CD4-positive, alpha-beta T cell treated with Interleukin-17A for 1 hour (primary cell): ENCODE measurements at regions not wholly inside any gene's neighbourhood (a gene's known extent, or its start where the extent isn't known, plus 50 kb on each side); places are given as distances from the start of the nearest gene placed in this dataset.

Experiments
- DNase-seq: peaks from one replicate; pipeline ENCODE4 v3.0.0-alpha.2; 2020

DNA sequence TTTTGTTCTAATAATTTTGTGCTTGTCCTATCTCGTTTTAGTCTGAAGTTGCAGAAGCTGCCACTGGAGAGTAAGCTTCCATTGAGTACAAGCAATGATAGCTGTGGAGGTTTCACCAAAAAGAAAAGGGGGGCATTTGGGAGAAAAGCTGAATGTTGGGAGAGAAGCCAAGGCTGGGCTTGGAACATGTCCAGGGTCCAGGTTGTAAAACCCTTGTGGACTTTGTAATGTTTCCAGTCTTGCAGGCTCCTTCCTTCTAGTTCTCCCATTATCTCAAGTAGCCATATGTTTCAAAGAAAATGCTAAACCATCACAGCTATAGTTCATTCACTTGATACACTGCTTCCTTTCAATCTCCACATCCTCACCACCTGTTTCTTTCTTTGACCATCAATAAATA is 880.2 kb downstream of the NLGN4Y start:
- DNase-seq, result no peak

DNA sequence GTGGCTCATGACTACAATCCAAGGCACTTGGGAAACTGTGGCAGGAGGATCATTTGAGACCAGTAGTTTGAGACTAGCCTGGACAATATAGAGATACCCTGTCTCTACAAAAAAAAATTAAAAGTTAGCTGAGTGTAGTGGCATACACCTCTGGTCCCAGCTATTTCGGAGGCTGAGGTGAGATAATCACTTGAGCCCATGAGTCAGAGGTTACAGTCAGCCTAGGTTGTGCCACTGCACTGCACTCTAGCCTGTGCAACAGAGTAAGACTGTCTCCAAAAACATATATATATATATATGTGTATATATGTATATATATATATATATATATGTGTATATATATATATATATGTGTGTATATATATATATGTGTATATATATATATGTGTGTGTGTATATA is 890.8 kb downstream of the NLGN4Y start:
- no peak for DNase-seq

- DNase-seq, result no peak
Measured at GRCh38 chrY:15418613-15419012, 894.3 kb downstream of the NLGN4Y start.

GRCh38 chrY:15424665-15425132 is 900.4 kb downstream of the NLGN4Y start:
- DNase-seq, result peak; percentile 54

DNA sequence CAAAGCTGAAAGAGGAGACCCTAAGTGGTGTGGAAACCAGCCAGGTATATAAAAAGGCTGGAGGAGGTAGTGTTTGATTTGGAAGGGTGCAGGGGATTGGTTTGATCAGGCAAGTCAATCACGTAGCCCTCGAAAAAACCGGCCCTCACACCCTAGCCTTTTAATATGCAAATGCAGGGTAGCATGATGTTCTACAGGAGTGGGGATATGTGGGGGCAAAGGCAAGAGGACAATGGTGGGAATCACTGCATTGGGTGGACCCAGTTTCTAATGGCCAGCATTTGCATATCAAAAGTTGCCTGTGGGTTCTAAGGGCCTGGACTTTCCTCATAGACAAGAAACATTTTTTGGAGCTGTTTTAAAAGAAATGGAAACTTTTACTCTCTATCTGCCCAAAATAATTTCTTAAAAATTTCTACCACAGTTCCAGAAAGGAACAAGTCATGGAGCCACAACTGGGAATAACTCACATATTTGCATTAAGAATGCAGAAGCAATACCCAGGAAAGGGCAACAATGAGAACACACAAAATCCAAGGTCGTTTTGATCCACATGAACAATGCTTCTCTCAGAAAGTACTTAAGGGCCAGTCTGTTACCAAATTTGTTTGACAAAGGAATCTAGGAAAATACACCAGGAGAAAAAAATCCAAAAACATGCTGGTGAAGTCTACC is 915.8 kb downstream of the NLGN4Y start:
- no peak for DNase-seq

DNA sequence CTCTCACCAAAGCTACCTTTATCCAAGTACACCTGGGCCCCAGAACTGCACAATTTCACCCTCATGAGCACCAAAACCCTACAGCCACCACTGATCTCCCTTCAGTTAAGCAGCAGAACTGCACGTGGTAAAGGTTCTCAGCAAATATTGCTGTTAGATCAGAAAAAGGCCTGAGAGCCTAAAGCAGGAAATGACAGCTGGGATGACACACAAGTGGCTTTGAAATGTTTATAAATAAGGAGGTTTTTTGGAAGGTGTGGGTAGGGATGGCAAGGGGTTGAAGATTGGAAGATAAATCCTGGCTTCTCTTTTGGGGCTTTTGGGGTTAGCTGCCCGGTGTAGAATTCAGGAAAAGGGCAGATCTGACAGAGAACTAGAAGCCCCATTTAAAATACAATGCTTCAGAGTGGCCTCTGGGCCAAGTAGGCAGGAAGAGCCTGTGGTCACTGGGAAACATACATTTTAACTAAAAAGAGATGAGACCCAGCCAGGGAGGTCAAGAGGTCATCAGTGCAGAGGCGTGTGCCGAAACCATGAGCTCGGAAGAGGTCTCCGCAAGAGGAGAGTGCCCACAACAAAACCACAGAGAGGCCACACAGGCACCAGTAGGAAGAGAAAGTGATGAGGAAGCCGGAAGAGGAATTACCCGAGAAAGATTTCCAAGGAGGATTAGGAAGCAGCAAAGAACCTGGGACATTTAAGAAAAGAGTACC is 916.5 kb downstream of the NLGN4Y start:
- DNase-seq, result no peak

DNA sequence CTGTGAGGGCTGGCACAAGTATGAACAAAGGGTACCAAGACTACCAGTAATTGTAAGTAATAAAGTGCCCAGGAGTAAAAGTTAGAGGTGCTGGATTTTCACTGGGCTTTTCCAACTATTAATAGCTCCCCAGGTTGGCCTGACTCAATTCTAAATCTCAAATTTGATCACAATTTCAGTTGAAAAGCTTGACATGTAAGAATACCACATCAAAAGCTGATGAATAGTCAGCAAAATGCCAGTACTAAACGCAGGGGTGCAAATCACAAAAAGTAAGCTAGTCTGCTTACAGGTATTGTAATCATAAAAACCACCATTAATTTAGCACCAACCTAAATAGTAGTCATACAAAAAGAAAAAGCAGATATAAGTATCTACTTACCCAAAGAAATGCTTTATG is 917.5 kb downstream of the NLGN4Y start:
- DNase-seq, result no peak

GRCh38 chrY:15445871-15446270 is 921.5 kb downstream of the NLGN4Y start:
- no peak for DNase-seq

- DNase-seq, result no peak
Measured at GRCh38 chrY:15446861-15447260, 922.5 kb downstream of the NLGN4Y start.

DNA sequence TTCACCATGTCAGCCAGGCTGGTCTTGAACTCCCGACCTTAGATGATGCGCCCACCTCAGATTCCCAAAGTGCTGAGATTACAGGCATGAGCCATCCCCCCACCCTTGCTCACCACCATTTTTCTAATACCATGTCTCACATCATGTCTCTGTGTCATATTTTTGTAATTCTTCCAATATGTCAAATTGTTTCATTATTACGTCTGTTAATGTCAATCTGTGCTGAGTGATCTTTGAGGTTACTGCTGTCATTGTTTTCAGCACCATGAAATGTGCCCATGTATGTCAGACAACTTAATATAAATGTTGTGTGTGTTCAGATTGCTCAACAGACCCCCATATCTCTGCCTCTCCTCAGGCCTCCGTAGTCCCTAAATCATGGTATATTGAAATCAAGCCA is 923.6 kb downstream of the NLGN4Y start:
- no peak for DNase-seq

- no peak for DNase-seq
Measured at GRCh38 chrY:15455133-15455937, 931.0 kb downstream of the NLGN4Y start.

GRCh38 chrY:15455980-15456469 is 931.7 kb downstream of the NLGN4Y start:
- DNase-seq, result peak; percentile 90

GRCh38 chrY:15456491-15456890 is 932.2 kb downstream of the NLGN4Y start:
- DNase-seq, result no peak

GRCh38 chrY:15457682-15458081 is 933.4 kb downstream of the NLGN4Y start:
- no peak for DNase-seq

DNA sequence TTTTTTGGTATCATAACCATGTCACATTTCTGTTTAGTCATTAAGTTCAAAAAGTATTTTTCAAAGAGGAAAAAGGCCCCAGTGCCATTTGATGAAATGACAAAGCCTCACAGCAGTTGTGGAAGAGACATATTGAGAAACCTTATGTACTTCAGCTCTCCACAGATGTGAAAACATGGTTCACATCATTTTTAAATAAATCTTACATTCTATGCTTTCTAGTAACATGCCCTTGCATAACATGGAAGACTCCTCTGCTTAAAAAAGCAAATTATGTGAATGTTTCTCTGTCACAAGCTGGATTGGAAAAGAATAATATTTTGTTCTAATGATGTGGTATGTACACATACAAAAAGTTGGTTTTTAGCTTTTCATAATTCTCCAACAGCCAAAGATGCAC is 934.1 kb downstream of the NLGN4Y start:
- DNase-seq, result no peak

GRCh38 chrY:15465880-15466279 is 941.6 kb downstream of the NLGN4Y start:
- DNase-seq, result no peak

DNA sequence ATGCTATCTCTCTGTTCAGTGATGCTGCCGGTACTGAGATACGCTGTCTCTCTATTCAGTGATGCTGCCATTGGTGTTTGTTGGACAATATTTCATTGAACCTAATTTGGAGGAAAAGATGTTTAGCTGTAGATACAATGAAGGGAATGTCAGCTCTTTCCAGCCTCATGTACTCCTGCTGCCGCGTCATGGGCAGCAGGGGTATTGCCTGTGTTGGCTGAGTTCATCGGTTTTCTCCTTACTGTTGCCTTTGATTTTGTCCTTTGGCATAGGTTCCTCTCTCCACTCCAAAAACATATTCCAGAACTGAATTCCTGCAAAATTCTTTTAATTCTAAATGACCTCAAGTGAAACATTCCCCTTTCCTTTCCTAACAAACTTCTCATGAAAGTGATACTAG is 942.6 kb downstream of the NLGN4Y start:
- DNase-seq, result no peak

DNA sequence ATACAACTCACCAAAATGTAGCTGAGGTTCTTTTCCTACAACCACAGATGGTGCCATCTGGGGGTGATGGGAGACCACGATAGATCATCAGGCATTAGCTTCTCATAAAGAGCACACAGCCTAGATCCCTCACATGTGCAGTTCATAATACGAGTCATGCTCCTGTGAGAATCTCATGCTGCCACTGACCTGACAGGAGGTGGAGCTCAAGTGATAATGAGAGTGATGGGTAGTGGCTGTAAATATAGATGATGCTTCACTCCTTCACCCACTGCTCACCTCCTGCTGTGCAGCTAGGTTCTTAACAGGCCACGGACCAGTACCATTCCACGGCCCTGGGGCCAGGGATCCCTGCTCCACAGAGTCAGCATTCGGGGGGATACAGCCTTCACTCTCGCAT is 943.8 kb downstream of the NLGN4Y start:
- no peak for DNase-seq

DNA sequence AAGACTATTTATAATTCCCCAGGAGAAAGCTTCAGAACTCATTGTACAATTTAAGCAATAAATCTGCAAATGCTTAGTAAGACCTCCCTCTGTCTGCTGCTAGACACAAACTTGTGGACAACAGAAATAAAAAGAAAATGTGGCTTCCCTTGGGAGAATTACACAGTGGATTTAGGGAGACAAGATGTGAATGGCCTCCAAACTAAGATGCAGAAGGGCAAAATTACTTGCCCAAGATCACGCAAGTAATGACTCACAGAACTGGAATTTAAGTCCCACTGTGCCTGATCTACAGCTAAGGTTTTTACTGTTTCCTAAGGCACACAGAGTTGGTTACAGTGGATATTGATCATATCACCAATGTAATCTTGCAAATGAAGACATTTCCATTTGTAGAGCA is 947.0 kb downstream of the NLGN4Y start:
- DNase-seq, result no peak

GRCh38 chrY:15478348-15478963 is 954.1 kb downstream of the NLGN4Y start:
- DNase-seq, result no peak

GRCh38 chrY:15500536-15500935 is 976.2 kb downstream of the NLGN4Y start:
- DNase-seq, result no peak

DNA sequence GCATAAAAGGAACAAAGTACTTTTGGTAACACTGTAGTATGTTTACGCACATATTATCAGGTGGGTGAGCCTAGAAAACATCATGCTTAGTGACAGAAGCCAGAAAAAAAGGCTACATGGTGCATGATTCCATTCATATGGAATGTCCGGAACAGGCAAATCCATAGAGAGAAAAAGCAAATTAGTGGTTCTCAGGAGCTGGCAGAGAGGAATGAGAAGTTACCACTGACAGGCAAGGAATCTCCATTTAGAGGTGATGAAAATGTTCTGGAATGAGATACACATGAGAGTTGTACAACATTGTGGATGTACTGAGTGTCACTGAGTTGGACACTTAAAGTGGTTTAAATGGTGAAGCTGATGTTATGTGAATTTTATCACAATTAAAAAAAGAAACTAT is 976.9 kb downstream of the NLGN4Y start:
- DNase-seq, result no peak

- no peak for DNase-seq
Measured at GRCh38 chrY:15510288-15510687, 986.0 kb downstream of the NLGN4Y start.
